HUES6 (cell line): ENCODE measurements at regions not wholly inside any gene's neighbourhood (a gene's known extent, or its start where the extent isn't known, plus 50 kb on each side); places are given as distances from the start of the nearest gene placed in this dataset.

Experiments used
- H3K27ac ChIP-seq: 2 replicates; pipeline ENCODE4 v1.7.0; 2013; ENCODE audit warnings: low read depth, mild to moderate bottlenecking, low read length, inconsistent platforms
- H3K27me3 ChIP-seq: 2 replicates; pipeline ENCODE4 v1.6.1; 2013; ENCODE audit warnings: low read length; ENCODE audit not compliant: control insufficient read depth, insufficient read depth
- H3K36me3 ChIP-seq: 2 replicates; pipeline ENCODE4 v1.6.1; 2013; ENCODE audit warnings: low read length; ENCODE audit not compliant: control insufficient read depth, insufficient read depth
- H3K4me1 ChIP-seq: 2 replicates; pipeline ENCODE4 v1.6.1; 2013; ENCODE audit warnings: low read length; ENCODE audit not compliant: control insufficient read depth, insufficient read depth
- H3K4me3 ChIP-seq: 2 replicates; pipeline ENCODE4 v1.5.1; 2013; ENCODE audit warnings: low read depth, low read length
- H3K9ac ChIP-seq: one replicate; pipeline ENCODE4 v1.6.1; 2013; ENCODE audit warnings: mild to moderate bottlenecking, low read length
- H3K9me3 ChIP-seq: 2 replicates; pipeline ENCODE4 v1.6.1; 2013; ENCODE audit warnings: low read depth, low read length; ENCODE audit not compliant: control insufficient read depth, insufficient read depth

GRCh38 chr16:85367485-85367884 is 245.6 kb upstream of the GSE1 start:
- H3K9ac ChIP-seq, result no peak overlapping the region
- H3K9me3 ChIP-seq, result peaks cover 7% of the 10 kb centered on the region
- H3K27ac ChIP-seq, result no peak overlapping the region
- peaks cover 8% of the 10 kb centered on the region for H3K27me3 ChIP-seq
- H3K4me3 ChIP-seq, result no peak overlapping the region
- no peaks in the 10 kb centered on the region for H3K36me3 ChIP-seq
- peaks cover 33% of the 10 kb centered on the region for H3K4me1 ChIP-seq

- peaks cover 3% of the 10 kb centered on the region; the same call in 1 of the 2 replicates for H3K9me3 ChIP-seq
- peaks cover 8% of the 10 kb centered on the region for H3K27me3 ChIP-seq
- no peak overlapping the region for H3K4me3 ChIP-seq
- H3K9ac ChIP-seq, result no peak overlapping the region
- no peak overlapping the region for H3K27ac ChIP-seq
- H3K4me1 ChIP-seq, result peaks cover 35% of the 10 kb centered on the region
- no peaks in the 10 kb centered on the region for H3K36me3 ChIP-seq
Observed at GRCh38 chr16:85369060-85369459, 244.1 kb upstream of the GSE1 start.

GRCh38 chr16:85369741-85370528 is 243.2 kb upstream of the GSE1 start:
- Histone ChIP-seq H3K4me3 (no peak overlapping the region), H3K4me1 (peaks cover 30% of the 10 kb centered on the region), H3K36me3 (no peaks in the 10 kb centered on the region), H3K9me3 (no peaks in the 10 kb centered on the region), H3K27me3 (peaks cover 8% of the 10 kb centered on the region), H3K27ac (no peak overlapping the region), H3K9ac (no peak overlapping the region)

- Histone ChIP-seq H3K27me3 (peaks cover 5% of the 10 kb centered on the region; the same call in 1 of the 2 replicates), H3K36me3 (no peaks in the 10 kb centered on the region), H3K9me3 (no peaks in the 10 kb centered on the region), H3K4me1 (peaks cover 25% of the 10 kb centered on the region), H3K27ac (no peak overlapping the region), H3K4me3 (no peak overlapping the region), H3K9ac (no peak overlapping the region)
Observed at GRCh38 chr16:85370543-85370880, 242.6 kb upstream of the GSE1 start.

- Histone ChIP-seq H3K4me3 (no peak overlapping the region), H3K27ac (no peak overlapping the region), H3K4me1 (peaks cover 19% of the 10 kb centered on the region), H3K36me3 (no peaks in the 10 kb centered on the region), H3K9me3 (no peaks in the 10 kb centered on the region), H3K9ac (no peak overlapping the region), H3K27me3 (peaks cover 5% of the 10 kb centered on the region; the same call in 1 of the 2 replicates)
Observed at GRCh38 chr16:85370881-85371651, 242.1 kb upstream of the GSE1 start.

GRCh38 chr16:85371948-85372347 is 241.2 kb upstream of the GSE1 start:
- Histone ChIP-seq H3K9ac (no peak overlapping the region), H3K27ac (no peak overlapping the region)

GRCh38 chr16:85372627-85373372 is 240.3 kb upstream of the GSE1 start:
- H3K36me3 ChIP-seq, result no peaks in the 10 kb centered on the region
- H3K9me3 ChIP-seq, result no peaks in the 10 kb centered on the region
- peaks cover 22% of the 10 kb centered on the region; the same call in 1 of the 2 replicates for H3K4me1 ChIP-seq
- H3K27me3 ChIP-seq, result no peaks in the 10 kb centered on the region
- H3K9ac ChIP-seq, result no peak overlapping the region
- no peak overlapping the region for H3K27ac ChIP-seq
- H3K4me3 ChIP-seq, result no peak overlapping the region

More at GRCh38 chr16:85371948-85372347, 241.2 kb upstream of the GSE1 start:
- Histone ChIP-seq H3K27me3 (peaks cover 5% of the 10 kb centered on the region; the same call in 1 of the 2 replicates), H3K36me3 (no peaks in the 10 kb centered on the region), H3K4me1 (peaks cover 15% of the 10 kb centered on the region; the same call in 1 of the 2 replicates), H3K9me3 (no peaks in the 10 kb centered on the region), H3K4me3 (no peak overlapping the region)

GRCh38 chr16:85373741-85374570 is 239.2 kb upstream of the GSE1 start:
- Histone ChIP-seq H3K36me3 (no peaks in the 10 kb centered on the region), H3K9me3 (no peaks in the 10 kb centered on the region), H3K4me3 (no peak overlapping the region), H3K27me3 (no peaks in the 10 kb centered on the region), H3K9ac (no peak overlapping the region), H3K4me1 (peaks cover 22% of the 10 kb centered on the region; the same call in 1 of the 2 replicates), H3K27ac (no peak overlapping the region)

GRCh38 chr16:85374571-85374872 is 238.6 kb upstream of the GSE1 start:
- Histone ChIP-seq H3K4me1 (peaks cover 22% of the 10 kb centered on the region; the same call in 1 of the 2 replicates), H3K27ac (no peak overlapping the region), H3K9me3 (no peaks in the 10 kb centered on the region), H3K27me3 (no peaks in the 10 kb centered on the region), H3K9ac (no peak overlapping the region), H3K36me3 (no peaks in the 10 kb centered on the region), H3K4me3 (no peak overlapping the region)

- H3K4me1 ChIP-seq, result peaks cover 19% of the 10 kb centered on the region; the same call in 1 of the 2 replicates
- no peaks in the 10 kb centered on the region for H3K9me3 ChIP-seq
- no peak overlapping the region for H3K9ac ChIP-seq
- no peak overlapping the region for H3K27ac ChIP-seq
- H3K36me3 ChIP-seq, result no peaks in the 10 kb centered on the region
- no peak overlapping the region for H3K4me3 ChIP-seq
- H3K27me3 ChIP-seq, result no peaks in the 10 kb centered on the region
Observed at GRCh38 chr16:85375282-85375681, 237.8 kb upstream of the GSE1 start.
